Caco-2 (cell line): ENCODE measurements at regions not wholly inside any gene's neighbourhood (a gene's known extent, or its start where the extent isn't known, plus 50 kb on each side); places are given as distances from the start of the nearest gene placed in this dataset.

Experiments
- BruUV-seq: library from RNA; stranded (reverse); fragments of 400-500 nt; replicated peaks from 2 replicates; lab custom pipeline; 2021; lab: Mats Ljungman, UMichigan
- CTCF ChIA-PET: fragments of 300-600 bp; sonication (Branson Sonifier 250); formaldehyde crosslinking; loops from one replicate; lab custom pipeline; 2022; ENCODE audit warnings: antibody characterized with exemption; lab: Charles Lee
- POLR2A ChIA-PET: fragments of 300-600 bp; sonication (Branson Sonifier 250); formaldehyde crosslinking; loops from one replicate; lab custom pipeline; 2022; ENCODE audit warnings: antibody characterized with exemption; lab: Charles Lee
- DNase-seq, 2 experiments: peaks; one replicate each; pipeline versions ENCODE4 v3.0.0 to v3.0.0-alpha.2; 2020 to 2022
- H3K27me3 ChIP-seq: replicated peaks from 2 replicates; pipeline ENCODE4 v1.6.0; 2011; ENCODE audit warnings: low read length; ENCODE audit not compliant: control insufficient read depth, insufficient read depth
- H3K36me3 ChIP-seq: 2 replicates; pipeline ENCODE4 v1.5.1; 2011; ENCODE audit warnings: low read length; ENCODE audit not compliant: control insufficient read depth, insufficient read depth
- H3K4me1 ChIP-seq: fragments of 250-450 bp; sonication (Bioruptor Pico); 2 replicates; pipeline ENCODE4 v1.5.1; 2020; ENCODE audit warnings: mild to moderate bottlenecking
- H3K4me3 ChIP-seq: 2 replicates; pipeline ENCODE4 v1.5.1; 2011; ENCODE audit warnings: low read depth, mild to moderate bottlenecking, control low read depth, low read length
- H3K9me3 ChIP-seq: fragments of 250-450 bp; sonication (Bioruptor Pico); 2 replicates; pipeline ENCODE4 v1.5.1; 2020; ENCODE audit warnings: mild to moderate bottlenecking, moderate library complexity
- H3K27ac Mint-ChIP-seq: one replicate; pipeline ENCODE4 v1.8.0; 2022; ENCODE audit warnings: mixed read lengths; ENCODE audit not compliant: unreplicated experiment
- H3K27me3 Mint-ChIP-seq: one replicate; pipeline ENCODE4 v1.8.0; 2022; ENCODE audit warnings: mixed read lengths; ENCODE audit not compliant: insufficient read depth, unreplicated experiment
- H3K36me3 Mint-ChIP-seq: one replicate; pipeline ENCODE4 v1.8.0; 2022; ENCODE audit warnings: mild to moderate bottlenecking, mixed read lengths; ENCODE audit not compliant: insufficient read depth, unreplicated experiment
- H3K4me1 Mint-ChIP-seq: one replicate; pipeline ENCODE4 v1.8.0; 2022; ENCODE audit warnings: low read depth, mixed read lengths; ENCODE audit not compliant: unreplicated experiment
- H3K4me3 Mint-ChIP-seq: one replicate; pipeline ENCODE4 v1.8.0; 2022; ENCODE audit warnings: mild to moderate bottlenecking, moderate library complexity, mixed read lengths; ENCODE audit not compliant: unreplicated experiment
- H3K9me3 Mint-ChIP-seq: one replicate; pipeline ENCODE4 v1.8.0; 2022; ENCODE audit warnings: mixed read lengths; ENCODE audit not compliant: unreplicated experiment
- CTCF ChIP-seq, 2 experiments: fragments of 200-600 bp in 1 of 2; IDR thresholded peaks; 1 replicate in 1 of 2; 2 replicates in 1 of 2; pipeline versions ENCODE4 v1.5.1 to v1.8.0; 2011 to 2022; ENCODE audit warnings: antibody characterized with exemption in 1 of 2, control low read depth in 1 of 2, inconsistent platforms in 1 of 2, low read depth in 1 of 2, low read length in 1 of 2, mild to moderate bottlenecking in 1 of 2, moderate library complexity in 1 of 2; ENCODE audit not compliant: insufficient read depth in 1 of 2, severe bottlenecking in 1 of 2, unreplicated experiment in 1 of 2
- intact Hi-C: fragments of 100-400 bp; cut with micrococcal nuclease; formaldehyde crosslinking; loops from one replicate; pipeline ENCODE4 v1.10.0; 2022; ENCODE audit not compliant: unreplicated experiment

GRCh38 chr2:236739663-236740062, 170.0 kb downstream of the ACKR3 start:
- TF ChIP-seq CTCF (IDR thresholded peaks at IDR 0.05; ENCODE audit: insufficient read depth in 1 of 2, low read depth in 1 of 2, low read length in 1 of 2, severe bottlenecking in 1 of 2, unreplicated experiment in 1 of 2), result no peak
- H3K4me1 Mint-ChIP-seq, result peaks cover under 1% of the 10 kb centered on the region
- H3K27me3 ChIP-seq, result no peaks in the 10 kb centered on the region
- BruUV-seq, result no TSS peak
- CTCF ChIA-PET, result no interaction called here
- POLR2A ChIA-PET, result interaction anchor here (0.6 kb wide), 1 partner anchor 208 kb away, joined by 3 read pairs; no protein-coding TSS in a partner anchor
- no peaks in the 10 kb centered on the region for H3K9me3 ChIP-seq
- no peak for DNase-seq
- H3K27ac Mint-ChIP-seq, result peak overlapping the region; percentile 11
- intact Hi-C loops, result no loop called here
- peaks cover 3% of the 10 kb centered on the region; the same call in 1 of the 2 replicates for H3K4me1 ChIP-seq
- no peak overlapping the region for H3K4me3 ChIP-seq
- H3K9me3 Mint-ChIP-seq, result peaks cover 20% of the 10 kb centered on the region
- H3K36me3 Mint-ChIP-seq, result no peaks in the 10 kb centered on the region
- no peak overlapping the region for H3K4me3 Mint-ChIP-seq
- no peaks in the 10 kb centered on the region for H3K36me3 ChIP-seq
- H3K27me3 Mint-ChIP-seq, result no peaks in the 10 kb centered on the region

GRCh38 chr2:236740506-236740905, 170.9 kb downstream of the ACKR3 start:
- intact Hi-C loops, result no loop called here
- POLR2A ChIA-PET, result no interaction called here

GRCh38 chr2:236743039-236743920, 173.7 kb downstream of the ACKR3 start:
- no peaks in the 10 kb centered on the region for H3K9me3 ChIP-seq
- ChIA-PET CTCF (no interaction called here), POLR2A (no interaction called here)
- DNase-seq, result no peak
- Mint-ChIP-seq H3K27me3 (no peaks in the 10 kb centered on the region), H3K4me1 (peaks cover 19% of the 10 kb centered on the region), H3K27ac (no peak overlapping the region), H3K9me3 (peaks cover 16% of the 10 kb centered on the region), H3K4me3 (no peak overlapping the region), H3K36me3 (no peaks in the 10 kb centered on the region)
- peaks cover 23% of the 10 kb centered on the region for H3K4me1 ChIP-seq
- H3K36me3 ChIP-seq, result no peaks in the 10 kb centered on the region
- no peak overlapping the region for H3K4me3 ChIP-seq
- TF ChIP-seq CTCF (IDR thresholded peaks at IDR 0.05; ENCODE audit: insufficient read depth in 1 of 2, low read depth in 1 of 2, low read length in 1 of 2, severe bottlenecking in 1 of 2, unreplicated experiment in 1 of 2), result no peak
- no peaks in the 10 kb centered on the region for H3K27me3 ChIP-seq
- BruUV-seq, result no TSS peak
- intact Hi-C loops, result no loop called here

More at GRCh38 chr2:236740506-236740905, 170.9 kb downstream of the ACKR3 start:
- Histone ChIP-seq H3K9me3 (no peaks in the 10 kb centered on the region), H3K27me3 (no peaks in the 10 kb centered on the region), H3K36me3 (no peaks in the 10 kb centered on the region), H3K4me3 (no peak overlapping the region), H3K4me1 (peaks cover 11% of the 10 kb centered on the region; the same call in 1 of the 2 replicates)
- no peak for TF ChIP-seq CTCF (IDR thresholded peaks at IDR 0.05; ENCODE audit: insufficient read depth in 1 of 2, low read depth in 1 of 2, low read length in 1 of 2, severe bottlenecking in 1 of 2, unreplicated experiment in 1 of 2)
- Mint-ChIP-seq H3K4me1 (peaks cover 9% of the 10 kb centered on the region), H3K27me3 (no peaks in the 10 kb centered on the region), H3K27ac (peak overlapping the region; percentile 11), H3K9me3 (peaks cover 20% of the 10 kb centered on the region), H3K4me3 (no peak overlapping the region), H3K36me3 (no peaks in the 10 kb centered on the region)
- DNase-seq, result no peak
- no TSS peak for BruUV-seq
- CTCF ChIA-PET, result no interaction called here
